ENCODE measurements at regions not wholly inside any gene's neighbourhood (a gene's known extent, or its start where the extent isn't known, plus 50 kb on each side); places are given as distances from the start of the nearest gene placed in this dataset.

- H3K4me1 Mint-ChIP-seq, result peaks cover 34% of the 10 kb centered on the region
- H3K36me3 Mint-ChIP-seq (ENCODE audit: low read depth), result no peaks in the 10 kb centered on the region
- no peaks in the 10 kb centered on the region for H3K27me3 Mint-ChIP-seq (ENCODE audit: low read depth)
- H3K27ac Mint-ChIP-seq (ENCODE audit: unreplicated experiment), result peak overlapping the region; percentile 35
- H3K4me3 Mint-ChIP-seq, result no peak overlapping the region
- H3K9me3 Mint-ChIP-seq, result no peaks in the 10 kb centered on the region
- no peak for DNase-seq (ENCODE audit: low read depth, low spot score)
- TF ChIP-seq, protein P1, sequence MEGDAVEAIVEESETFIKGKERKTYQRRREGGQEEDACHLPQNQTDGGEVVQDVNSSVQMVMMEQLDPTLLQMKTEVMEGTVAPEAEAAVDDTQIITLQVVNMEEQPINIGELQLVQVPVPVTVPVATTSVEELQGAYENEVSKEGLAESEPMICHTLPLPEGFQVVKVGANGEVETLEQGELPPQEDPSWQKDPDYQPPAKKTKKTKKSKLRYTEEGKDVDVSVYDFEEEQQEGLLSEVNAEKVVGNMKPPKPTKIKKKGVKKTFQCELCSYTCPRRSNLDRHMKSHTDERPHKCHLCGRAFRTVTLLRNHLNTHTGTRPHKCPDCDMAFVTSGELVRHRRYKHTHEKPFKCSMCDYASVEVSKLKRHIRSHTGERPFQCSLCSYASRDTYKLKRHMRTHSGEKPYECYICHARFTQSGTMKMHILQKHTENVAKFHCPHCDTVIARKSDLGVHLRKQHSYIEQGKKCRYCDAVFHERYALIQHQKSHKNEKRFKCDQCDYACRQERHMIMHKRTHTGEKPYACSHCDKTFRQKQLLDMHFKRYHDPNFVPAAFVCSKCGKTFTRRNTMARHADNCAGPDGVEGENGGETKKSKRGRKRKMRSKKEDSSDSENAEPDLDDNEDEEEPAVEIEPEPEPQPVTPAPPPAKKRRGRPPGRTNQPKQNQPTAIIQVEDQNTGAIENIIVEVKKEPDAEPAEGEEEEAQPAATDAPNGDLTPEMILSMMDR (conservative IDR thresholded peaks at IDR 0.05), result no peak
Observed at GRCh38 chr18:3350021-3350420, 88.1 kb downstream of the MYL12B start.

DNA sequence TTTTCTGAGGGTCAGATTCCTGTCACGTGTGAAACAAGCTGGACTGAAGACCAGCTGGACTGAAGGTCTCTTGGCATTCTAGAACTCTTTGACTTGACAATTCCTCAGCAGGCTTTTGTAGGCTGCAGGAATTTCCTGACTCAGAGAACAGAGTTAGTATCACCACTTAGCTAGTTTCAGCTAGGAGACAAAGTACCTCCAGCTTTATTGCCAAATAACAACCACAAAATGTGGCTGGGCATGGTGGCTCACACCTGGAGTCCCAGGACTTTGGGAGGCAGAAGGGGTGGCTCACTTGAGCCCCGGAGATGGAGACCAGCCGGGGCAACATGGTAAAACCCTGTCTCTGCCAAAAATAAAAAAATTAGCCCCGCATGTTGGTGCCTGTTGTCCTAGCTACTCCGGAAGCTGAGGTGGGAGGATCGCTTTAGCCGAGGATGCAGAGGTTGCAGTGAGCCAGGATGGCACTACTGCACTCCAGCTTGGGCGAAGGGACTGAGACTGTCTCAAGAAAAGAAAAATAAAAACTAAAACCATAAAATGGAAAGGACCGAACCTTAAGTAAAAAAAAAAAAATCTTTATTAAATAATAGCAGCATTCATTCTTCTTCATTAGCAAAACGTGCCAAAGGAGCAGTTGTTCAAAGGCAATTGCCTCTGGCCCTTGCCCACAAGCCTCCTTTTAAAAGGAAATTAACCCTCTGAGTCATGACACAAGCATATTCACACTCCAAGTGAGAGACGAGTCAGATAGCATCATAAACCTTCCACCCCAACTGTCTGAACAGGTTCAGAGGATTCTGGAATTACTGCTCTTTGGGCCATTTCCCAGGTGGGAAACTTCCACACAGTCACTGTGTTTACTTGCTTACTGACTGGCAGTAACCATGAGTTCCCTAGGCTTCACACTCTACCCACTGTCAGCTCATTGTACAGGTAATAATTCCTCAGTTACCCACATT, 88.9 kb downstream of the MYL12B start:
- Mint-ChIP-seq H3K4me3 (no peak overlapping the region), H3K36me3 (ENCODE audit: low read depth) (no peaks in the 10 kb centered on the region), H3K27ac (ENCODE audit: unreplicated experiment) (no peak overlapping the region), H3K4me1 (peaks cover 30% of the 10 kb centered on the region), H3K27me3 (ENCODE audit: low read depth) (no peaks in the 10 kb centered on the region), H3K9me3 (peaks cover 2% of the 10 kb centered on the region)
- TF ChIP-seq, protein P1 (conservative IDR thresholded peaks at IDR 0.05), result no peak
- no peak for DNase-seq (ENCODE audit: low read depth, low spot score)

- H3K27ac Mint-ChIP-seq (ENCODE audit: unreplicated experiment), result no peak overlapping the region
- no peak for DNase-seq (ENCODE audit: low read depth, low spot score)
- peaks cover 14% of the 10 kb centered on the region for H3K4me1 Mint-ChIP-seq
Observed at GRCh38 chr18:3354506-3354905, 92.6 kb downstream of the MYL12B start.

GRCh38 chr18:3356614-3357013, 93.4 kb upstream of the TGIF1 start:
- Mint-ChIP-seq H3K4me3 (no peak overlapping the region), H3K27me3 (ENCODE audit: low read depth) (no peaks in the 10 kb centered on the region), H3K4me1 (peaks cover 23% of the 10 kb centered on the region), H3K9me3 (peaks cover 2% of the 10 kb centered on the region), H3K36me3 (ENCODE audit: low read depth) (peaks cover 3% of the 10 kb centered on the region), H3K27ac (ENCODE audit: unreplicated experiment) (no peak overlapping the region)
- TF ChIP-seq, protein P1 (conservative IDR thresholded peaks at IDR 0.05), result no peak
- DNase-seq (ENCODE audit: low read depth, low spot score), result no peak

More at GRCh38 chr18:3354506-3354905, 92.6 kb downstream of the MYL12B start:
- H3K27me3 Mint-ChIP-seq (ENCODE audit: low read depth), result no peaks in the 10 kb centered on the region
- TF ChIP-seq, protein P1 (conservative IDR thresholded peaks at IDR 0.05), result no peak
- no peaks in the 10 kb centered on the region for H3K36me3 Mint-ChIP-seq (ENCODE audit: low read depth)
- H3K4me3 Mint-ChIP-seq, result no peak overlapping the region
- peaks cover 2% of the 10 kb centered on the region for H3K9me3 Mint-ChIP-seq

GRCh38 chr18:3357516-3357915, 92.5 kb upstream of the TGIF1 start:
- Mint-ChIP-seq H3K27me3 (ENCODE audit: low read depth) (no peaks in the 10 kb centered on the region), H3K27ac (ENCODE audit: unreplicated experiment) (no peak overlapping the region), H3K4me3 (no peak overlapping the region), H3K36me3 (ENCODE audit: low read depth) (peaks cover 3% of the 10 kb centered on the region), H3K4me1 (peaks cover 23% of the 10 kb centered on the region), H3K9me3 (peaks cover 2% of the 10 kb centered on the region)
- TF ChIP-seq, protein P1 (conservative IDR thresholded peaks at IDR 0.05), result no peak
- DNase-seq (ENCODE audit: low read depth, low spot score), result no peak

Measured in neural crest cell (in vitro differentiated cells).